T-helper 2 cell treated with Interferon-gamma antibody and Interleukin-4, amounts not matched to agents 100 ng/mL and 5 ng/mL, for 36 hours (primary cell): ENCODE measurements at regions not wholly inside any gene's neighbourhood (a gene's known extent, or its start where the extent isn't known, plus 50 kb on each side); places are given as distances from the start of the nearest gene placed in this dataset.
"Not testable (repeated sequence)": the region's sequence is repeated elsewhere in the genome, so short reads cannot be mapped to it uniquely, and the experiment has no call there.

Experiments
- intact Hi-C: fragments of 100-400 bp; cut with micrococcal nuclease; formaldehyde crosslinking; loops from one replicate; pipeline ENCODE4 v1.15.1; 2023

GRCh38 chr15:53216036-53216435, 425.9 kb upstream of the ONECUT1 start:
- intact Hi-C loops: no loop called here

GRCh38 chr15:53213336-53213735, 423.2 kb upstream of the ONECUT1 start:
- intact Hi-C loops: no loop called here

GRCh38 chr15:53212785-53213184, 422.6 kb upstream of the ONECUT1 start:
- intact Hi-C loops: no loop called here

- intact Hi-C loops: no loop called here
These were observed 420.5 kb upstream of the ONECUT1 start for GRCh38 chr15:53210653-53211052.

- intact Hi-C loops: no loop called here
These were observed 419.4 kb upstream of the ONECUT1 start for GRCh38 chr15:53209396-53210042.

- intact Hi-C loops: no loop called here
These were observed 418.6 kb upstream of the ONECUT1 start for GRCh38 chr15:53208751-53209150.

GRCh38 chr15:53203454-53203853, 413.3 kb upstream of the ONECUT1 start:
- intact Hi-C loops: no loop called here

GRCh38 chr15:53202876-53203275, 412.7 kb upstream of the ONECUT1 start:
- intact Hi-C loops: no loop called here

GRCh38 chr15:53197426-53197839, 407.3 kb upstream of the ONECUT1 start:
- intact Hi-C loops: loop anchor here (1.0 kb wide), 1 partner anchor 417 kb away; no protein-coding TSS in a partner anchor

DNA sequence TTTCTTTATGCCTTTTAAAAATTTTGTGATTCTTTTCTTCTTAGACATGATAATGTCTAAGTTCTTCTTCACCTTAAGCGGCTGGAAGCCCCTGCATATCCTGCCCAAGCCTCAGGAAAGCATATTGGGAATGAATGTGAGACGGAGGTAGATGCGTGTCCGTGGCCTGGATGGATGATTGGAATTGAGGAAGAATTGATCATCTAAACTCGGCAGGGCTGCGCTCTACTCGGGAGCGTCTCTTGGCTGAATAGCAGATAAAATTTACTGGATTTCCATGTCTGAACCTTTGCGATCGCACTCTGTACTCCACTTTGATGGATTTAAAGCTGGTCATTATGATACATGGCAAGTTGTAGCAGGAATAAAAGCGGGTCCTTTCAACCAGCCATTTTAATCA, 406.7 kb upstream of the ONECUT1 start:
- intact Hi-C loops: loop anchor here (1.0 kb wide), 1 partner anchor 416 kb away; no protein-coding TSS in a partner anchor

GRCh38 chr15:53196242-53196641, 406.1 kb upstream of the ONECUT1 start:
- intact Hi-C loops: no loop called here

GRCh38 chr15:53193149-53193548, 403.0 kb upstream of the ONECUT1 start:
- intact Hi-C loops: no loop called here

DNA sequence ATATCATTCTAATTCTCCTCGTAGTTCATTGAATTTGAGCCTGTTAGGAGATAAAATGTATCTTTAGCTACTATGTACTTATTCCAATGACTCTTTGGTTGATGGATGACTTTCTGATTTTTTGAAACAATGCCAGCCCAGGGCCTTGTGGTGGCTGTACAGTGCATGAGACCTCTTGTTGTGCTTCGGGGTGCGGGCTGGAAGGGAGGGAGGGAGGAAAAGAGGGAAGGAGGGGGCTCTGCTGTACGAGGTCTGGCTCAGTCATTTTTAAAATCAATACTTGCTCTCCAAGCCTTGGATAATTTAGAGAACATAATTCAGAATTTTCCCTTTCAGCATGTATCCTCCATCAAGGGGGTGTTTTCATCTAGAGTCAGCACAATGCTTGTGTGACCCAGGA, 399.7 kb upstream of the ONECUT1 start:
- intact Hi-C loops: no loop called here

DNA sequence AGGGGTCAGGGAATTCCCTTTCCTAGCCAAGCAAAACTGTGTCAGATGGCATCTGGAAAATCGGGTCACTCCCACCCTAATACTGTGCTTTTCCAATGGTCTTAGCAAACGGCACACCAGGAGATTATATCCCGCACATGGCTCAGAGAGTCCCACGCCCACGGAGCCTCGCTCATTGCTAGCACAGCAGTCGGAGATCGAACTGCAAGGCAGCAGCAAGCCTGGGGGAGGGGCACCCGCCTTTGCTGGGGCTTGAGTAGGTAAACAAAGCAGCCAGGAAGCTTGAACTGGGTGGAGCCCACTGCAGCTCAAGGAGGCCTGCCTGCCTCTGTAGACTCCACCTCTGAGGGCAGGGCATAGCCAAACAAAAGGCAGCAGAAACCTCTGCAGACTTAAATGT, 393.3 kb upstream of the ONECUT1 start:
- intact Hi-C loops: not testable (repeated sequence)

- intact Hi-C loops: no loop called here
These were observed 381.4 kb upstream of the ONECUT1 start for GRCh38 chr15:53171571-53171970.

GRCh38 chr15:53166684-53167201, 376.6 kb upstream of the ONECUT1 start:
- intact Hi-C loops: no loop called here

GRCh38 chr15:53165988-53166683, 376.0 kb upstream of the ONECUT1 start:
- intact Hi-C loops: no loop called here

DNA sequence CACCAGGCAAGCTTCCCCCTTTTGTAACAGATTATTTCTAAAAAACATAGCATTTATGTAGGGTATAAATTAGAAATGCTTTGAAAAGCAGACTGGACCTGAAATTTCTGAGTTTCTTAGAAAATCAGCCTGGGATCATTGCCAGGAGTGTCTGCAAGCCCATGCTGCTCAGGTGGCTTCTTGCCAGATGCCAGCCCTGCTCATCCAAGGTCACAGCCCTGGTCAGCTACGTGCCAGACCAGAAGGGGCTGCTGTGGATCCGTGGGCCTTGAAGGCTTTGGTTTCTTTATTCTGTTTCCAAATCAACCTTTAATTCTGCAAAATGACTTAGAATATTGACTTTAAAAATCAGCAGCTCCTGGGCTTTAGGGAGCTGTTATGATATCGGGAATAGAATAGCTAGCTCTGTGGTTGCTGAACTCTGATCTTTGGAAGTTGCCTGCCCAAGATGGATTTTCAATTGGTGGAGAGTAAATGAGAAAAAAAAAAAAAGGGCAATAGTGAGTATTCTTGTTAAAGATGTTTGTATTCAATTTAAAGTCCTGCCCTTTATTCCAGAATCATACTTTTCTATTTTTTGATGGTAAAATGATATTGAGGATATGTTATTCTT, 370.1 kb upstream of the ONECUT1 start:
- intact Hi-C loops: no loop called here

DNA sequence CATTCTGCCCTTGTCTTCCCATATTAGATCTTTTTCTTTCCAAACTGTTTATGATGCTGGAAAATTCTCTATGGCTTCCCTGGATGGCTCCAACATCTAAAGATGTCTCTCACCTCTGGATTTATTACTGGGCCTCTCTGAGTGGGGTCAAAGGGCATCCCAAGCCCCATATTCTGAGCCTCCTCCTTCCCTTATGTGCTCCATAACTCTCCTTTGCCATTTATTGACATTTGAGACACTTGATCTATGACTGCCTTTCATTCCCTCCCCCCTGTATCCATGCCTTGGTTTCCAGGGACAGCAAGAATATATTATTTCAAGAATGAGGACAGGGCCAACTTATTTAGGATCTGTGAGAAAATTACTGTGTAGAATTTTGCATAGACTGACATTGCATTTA, 369.3 kb upstream of the ONECUT1 start:
- intact Hi-C loops: no loop called here

DNA sequence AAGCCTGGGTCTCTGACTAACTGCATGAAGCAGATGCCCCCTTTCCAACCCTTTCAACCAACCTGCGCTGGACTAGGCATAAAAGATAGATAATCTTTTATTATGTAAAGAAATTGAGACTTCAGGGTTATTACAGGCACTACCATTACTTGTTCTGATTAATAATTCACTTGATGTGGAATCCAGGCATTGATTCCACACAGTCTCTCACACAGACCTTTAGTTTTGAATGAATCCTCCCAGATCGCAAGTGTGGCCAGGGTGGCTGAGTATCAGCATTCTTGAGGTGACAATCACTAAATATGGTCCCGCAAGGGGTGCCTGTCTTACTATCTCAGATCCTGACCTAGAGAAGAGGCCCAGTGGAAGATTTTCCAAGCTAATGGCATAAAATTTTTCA, 368.9 kb upstream of the ONECUT1 start:
- intact Hi-C loops: no loop called here

DNA sequence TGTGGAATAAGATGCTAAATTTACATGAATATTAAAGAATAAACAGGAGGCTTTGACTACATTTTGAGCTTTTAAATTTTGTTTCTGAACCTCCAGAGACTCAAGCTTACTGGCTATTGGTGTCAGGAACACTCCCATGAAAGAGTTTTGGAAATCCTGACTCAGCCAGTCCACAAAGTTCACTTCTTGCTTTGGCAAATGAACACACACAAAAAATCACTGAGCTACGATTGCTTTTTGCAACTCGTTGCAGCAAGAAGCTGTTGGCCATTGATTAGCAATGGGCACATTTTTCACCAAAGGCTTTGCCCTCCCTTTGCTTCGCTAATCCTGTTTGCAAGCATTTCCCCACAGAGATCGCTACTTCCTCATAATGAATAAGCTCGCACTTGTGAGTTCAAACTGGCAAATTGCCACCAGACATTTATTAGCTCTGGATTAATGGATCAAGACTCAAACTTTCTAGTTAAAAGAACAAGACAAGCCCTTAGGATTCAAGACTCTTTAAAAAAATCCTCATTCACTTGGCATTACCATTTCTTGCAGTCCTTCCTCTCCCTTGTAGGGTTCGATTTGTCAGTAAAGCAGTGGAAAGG, 343.2 kb upstream of the ONECUT1 start:
- intact Hi-C loops: no loop called here

- intact Hi-C loops: no loop called here
These were observed 340.8 kb upstream of the ONECUT1 start for GRCh38 chr15:53130943-53131342.
